GM23338 (cell line): ENCODE measurements at regions not wholly inside any gene's neighbourhood (a gene's known extent, or its start where the extent isn't known, plus 50 kb on each side); places are given as distances from the start of the nearest gene placed in this dataset.

Source experiments
- ATAC-seq: fragments of 200-7000 bp; cut with Tn5 transposase; 3 replicates; pipeline ENCODE4 v1.9.1; 2020
- DNase-seq: peaks from one replicate; pipeline ENCODE4 v3.0.0-alpha.2; 2015; ENCODE audit warnings: low spot score
- H2AFZ ChIP-seq: fragments of 200-600 bp; sonication (generic); 2 replicates; pipeline ENCODE4 v1.8.0; 2016; ENCODE audit warnings: antibody characterized with exemption, mild to moderate bottlenecking, moderate library complexity
- H3F3A ChIP-seq: fragments of 200-600 bp; sonication (generic); replicated peaks from 2 replicates; pipeline ENCODE4 v1.8.0; 2017; ENCODE audit warnings: antibody characterized with exemption, mixed run types, low read depth
- H3K27ac ChIP-seq: fragments of 200-600 bp; sonication (generic); 2 replicates; pipeline ENCODE4 v1.6.1; 2016; ENCODE audit warnings: low read depth
- H3K27me3 ChIP-seq: fragments of 200-600 bp; sonication (generic); 2 replicates; pipeline ENCODE4 v1.8.0; 2016; ENCODE audit warnings: mild to moderate bottlenecking, mixed run types, moderate library complexity; ENCODE audit not compliant: insufficient read depth
- H3K36me3 ChIP-seq: fragments of 200-600 bp; sonication (generic); 2 replicates; pipeline ENCODE4 v1.8.0; 2016; ENCODE audit warnings: mild to moderate bottlenecking; ENCODE audit not compliant: insufficient read depth
- H3K4me1 ChIP-seq: fragments of 200-600 bp; sonication (generic); 2 replicates; pipeline ENCODE4 v1.8.0; 2016; ENCODE audit warnings: mild to moderate bottlenecking, moderate library complexity; ENCODE audit not compliant: insufficient read depth
- H3K4me2 ChIP-seq: fragments of 200-600 bp; sonication (generic); 2 replicates; pipeline ENCODE4 v1.7.1; 2017; ENCODE audit warnings: mixed run types
- H3K4me3 ChIP-seq: fragments of 200-600 bp; sonication (generic); 2 replicates; pipeline ENCODE4 v1.6.1; 2016; ENCODE audit warnings: mixed run types
- H3K79me2 ChIP-seq: fragments of 200-600 bp; sonication (generic); replicated peaks from 2 replicates; pipeline ENCODE4 v1.8.0; 2017; ENCODE audit warnings: mild to moderate bottlenecking; ENCODE audit not compliant: insufficient read depth
- H3K9me2 ChIP-seq: fragments of 200-600 bp; sonication (generic); 2 replicates; pipeline ENCODE4 v1.8.0; 2017; ENCODE audit not compliant: insufficient read depth
- H4K20me1 ChIP-seq: fragments of 200-600 bp; sonication (generic); replicated peaks from 2 replicates; pipeline ENCODE4 v1.8.0; 2017; ENCODE audit warnings: mild to moderate bottlenecking; ENCODE audit not compliant: insufficient read depth
- H3K27ac Mint-ChIP-seq: 2 replicates; pipeline ENCODE4 v1.8.0; 2020; ENCODE audit warnings: inconsistent platforms, mild to moderate bottlenecking, moderate library complexity, mixed read lengths
- H3K27me3 Mint-ChIP-seq: 3 replicates; pipeline ENCODE4 v1.8.0; 2022; ENCODE audit warnings: low read depth, mild to moderate bottlenecking, moderate library complexity, mixed read lengths, inconsistent platforms; ENCODE audit not compliant: insufficient read depth, poor library complexity
- H3K36me3 Mint-ChIP-seq: 3 replicates; pipeline ENCODE4 v1.8.0; 2021; ENCODE audit warnings: low read depth, mild to moderate bottlenecking, inconsistent platforms, moderate library complexity, mixed read lengths
- H3K4me1 Mint-ChIP-seq: 3 replicates; pipeline ENCODE4 v1.8.0; 2020; ENCODE audit warnings: mild to moderate bottlenecking, inconsistent platforms, mixed read lengths
- H3K4me3 Mint-ChIP-seq: 3 replicates; pipeline ENCODE4 v1.8.0; 2021; ENCODE audit warnings: moderate library complexity, mild to moderate bottlenecking, inconsistent platforms, mixed read lengths
- H3K9me3 Mint-ChIP-seq: 3 replicates; pipeline ENCODE4 v1.8.0; 2020; ENCODE audit warnings: moderate library complexity, mild to moderate bottlenecking, inconsistent platforms, mixed read lengths
- CREB1 ChIP-seq: fragments of 250-450 bp; sonication (Bioruptor Pico); IDR thresholded peaks from 2 replicates; pipeline ENCODE4 v1.5.0; 2020; ENCODE audit warnings: low read depth, mild to moderate bottlenecking, moderate library complexity
- EZH2 ChIP-seq: fragments of 200-600 bp; sonication (generic); IDR thresholded peaks from one replicate; pipeline ENCODE4 v1.8.0; 2017; ENCODE audit warnings: antibody characterized with exemption, mild to moderate bottlenecking, low read depth; ENCODE audit not compliant: unreplicated experiment
- EZH2phosphoT487 ChIP-seq: fragments of 200-600 bp; sonication (generic); IDR thresholded peaks from one replicate; pipeline ENCODE4 v1.8.1; 2018; ENCODE audit warnings: antibody characterized with exemption; ENCODE audit not compliant: unreplicated experiment
- JUNB ChIP-seq: IDR thresholded peaks from one replicate; pipeline ENCODE4 v1.6.1; 2016; ENCODE audit warnings: antibody characterized with exemption; ENCODE audit not compliant: unreplicated experiment
- NANOG ChIP-seq: IDR thresholded peaks from 2 replicates; pipeline ENCODE4 v1.6.1; 2016; ENCODE audit warnings: antibody characterized with exemption, borderline replicate concordance
- POLR2AphosphoS5 ChIP-seq: IDR thresholded peaks from 2 replicates; pipeline ENCODE4 v1.6.1; 2016; ENCODE audit warnings: antibody characterized with exemption, low read depth
- STAT1 ChIP-seq: IDR thresholded peaks from one replicate; pipeline ENCODE4 v1.6.1; 2016; ENCODE audit warnings: antibody characterized with exemption; ENCODE audit not compliant: unreplicated experiment
- ZNF114 ChIP-seq: fragments of 250-450 bp; sonication (Bioruptor Pico); IDR thresholded peaks from 2 replicates; pipeline ENCODE4 v1.5.0; 2020; ENCODE audit warnings: mild to moderate bottlenecking, moderate library complexity
- ZNF331 ChIP-seq: fragments of 250-450 bp; sonication (Bioruptor Pico); IDR thresholded peaks from 2 replicates; pipeline ENCODE4 v1.5.0; 2020; ENCODE audit warnings: low read depth, mild to moderate bottlenecking, moderate library complexity
- TF ChIP-seq, protein P1 (sequence below): IDR thresholded peaks from 2 replicates; pipeline ENCODE4 v1.6.1; 2016; ENCODE audit warnings: antibody characterized with exemption
- TF ChIP-seq, protein P2 (sequence below): IDR thresholded peaks from one replicate; pipeline ENCODE4 v1.6.1; 2018; ENCODE audit warnings: antibody characterized with exemption; ENCODE audit not compliant: unreplicated experiment
- TF ChIP-seq, protein P3 (sequence below), 2 experiments: fragments of 200-600 bp in 1 of 2; sonication (generic) in 1 of 2; conservative IDR thresholded peaks; 2 replicates each; pipeline versions ENCODE4 v1.5.1 to v1.6.1; 2016 to 2017; ENCODE audit warnings: antibody characterized with exemption in 2 of 2, low read depth in 2 of 2, mild to moderate bottlenecking in 2 of 2, moderate library complexity in 1 of 2
- TF ChIP-seq, protein P4 (sequence below): fragments of 250-450 bp; sonication (Bioruptor Pico); IDR thresholded peaks from 2 replicates; pipeline ENCODE4 v1.5.0; 2020; ENCODE audit warnings: mild to moderate bottlenecking, moderate library complexity

DNA sequence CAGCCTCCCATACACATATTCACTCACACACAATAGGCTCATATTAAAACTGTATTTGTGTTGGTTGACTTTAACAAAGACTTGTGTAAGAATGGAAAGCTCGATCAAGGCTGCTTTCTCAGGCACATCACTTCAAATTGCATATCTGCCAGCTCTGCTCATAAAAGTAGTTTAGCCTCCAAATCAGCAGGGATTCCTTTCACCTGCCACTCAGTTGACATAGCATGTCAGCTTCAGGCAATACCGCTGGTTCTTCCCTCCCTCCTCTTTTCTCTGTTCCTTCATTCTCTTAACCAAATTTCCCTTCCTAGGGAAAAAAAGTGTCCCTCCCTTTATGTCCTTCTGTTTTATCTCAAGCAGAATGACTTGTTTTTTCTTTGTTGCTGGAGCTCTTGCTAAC is 450.4 kb upstream of the LARGE1 start:
- no peaks in the 10 kb centered on the region for H3K27me3 Mint-ChIP-seq
- no peaks in the 10 kb centered on the region for H3K4me1 ChIP-seq
- no peak overlapping the region for H3K4me3 ChIP-seq
- H3K4me3 Mint-ChIP-seq, result no peak overlapping the region
- peaks cover 10% of the 10 kb centered on the region; the same call in 2 of the 3 replicates for H3K36me3 Mint-ChIP-seq
- DNase-seq (no peak), ATAC-seq (no peak)
- H3F3A ChIP-seq, result no peaks in the 10 kb centered on the region
- TF ChIP-seq, protein P1, sequence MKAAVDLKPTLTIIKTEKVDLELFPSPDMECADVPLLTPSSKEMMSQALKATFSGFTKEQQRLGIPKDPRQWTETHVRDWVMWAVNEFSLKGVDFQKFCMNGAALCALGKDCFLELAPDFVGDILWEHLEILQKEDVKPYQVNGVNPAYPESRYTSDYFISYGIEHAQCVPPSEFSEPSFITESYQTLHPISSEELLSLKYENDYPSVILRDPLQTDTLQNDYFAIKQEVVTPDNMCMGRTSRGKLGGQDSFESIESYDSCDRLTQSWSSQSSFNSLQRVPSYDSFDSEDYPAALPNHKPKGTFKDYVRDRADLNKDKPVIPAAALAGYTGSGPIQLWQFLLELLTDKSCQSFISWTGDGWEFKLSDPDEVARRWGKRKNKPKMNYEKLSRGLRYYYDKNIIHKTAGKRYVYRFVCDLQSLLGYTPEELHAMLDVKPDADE, result no peak
- TF ChIP-seq, protein P2, sequence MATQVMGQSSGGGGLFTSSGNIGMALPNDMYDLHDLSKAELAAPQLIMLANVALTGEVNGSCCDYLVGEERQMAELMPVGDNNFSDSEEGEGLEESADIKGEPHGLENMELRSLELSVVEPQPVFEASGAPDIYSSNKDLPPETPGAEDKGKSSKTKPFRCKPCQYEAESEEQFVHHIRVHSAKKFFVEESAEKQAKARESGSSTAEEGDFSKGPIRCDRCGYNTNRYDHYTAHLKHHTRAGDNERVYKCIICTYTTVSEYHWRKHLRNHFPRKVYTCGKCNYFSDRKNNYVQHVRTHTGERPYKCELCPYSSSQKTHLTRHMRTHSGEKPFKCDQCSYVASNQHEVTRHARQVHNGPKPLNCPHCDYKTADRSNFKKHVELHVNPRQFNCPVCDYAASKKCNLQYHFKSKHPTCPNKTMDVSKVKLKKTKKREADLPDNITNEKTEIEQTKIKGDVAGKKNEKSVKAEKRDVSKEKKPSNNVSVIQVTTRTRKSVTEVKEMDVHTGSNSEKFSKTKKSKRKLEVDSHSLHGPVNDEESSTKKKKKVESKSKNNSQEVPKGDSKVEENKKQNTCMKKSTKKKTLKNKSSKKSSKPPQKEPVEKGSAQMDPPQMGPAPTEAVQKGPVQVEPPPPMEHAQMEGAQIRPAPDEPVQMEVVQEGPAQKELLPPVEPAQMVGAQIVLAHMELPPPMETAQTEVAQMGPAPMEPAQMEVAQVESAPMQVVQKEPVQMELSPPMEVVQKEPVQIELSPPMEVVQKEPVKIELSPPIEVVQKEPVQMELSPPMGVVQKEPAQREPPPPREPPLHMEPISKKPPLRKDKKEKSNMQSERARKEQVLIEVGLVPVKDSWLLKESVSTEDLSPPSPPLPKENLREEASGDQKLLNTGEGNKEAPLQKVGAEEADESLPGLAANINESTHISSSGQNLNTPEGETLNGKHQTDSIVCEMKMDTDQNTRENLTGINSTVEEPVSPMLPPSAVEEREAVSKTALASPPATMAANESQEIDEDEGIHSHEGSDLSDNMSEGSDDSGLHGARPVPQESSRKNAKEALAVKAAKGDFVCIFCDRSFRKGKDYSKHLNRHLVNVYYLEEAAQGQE, result no peak
- no peak for TF ChIP-seq STAT1
- no peak for TF ChIP-seq EZH2
- TF ChIP-seq, protein P3, sequence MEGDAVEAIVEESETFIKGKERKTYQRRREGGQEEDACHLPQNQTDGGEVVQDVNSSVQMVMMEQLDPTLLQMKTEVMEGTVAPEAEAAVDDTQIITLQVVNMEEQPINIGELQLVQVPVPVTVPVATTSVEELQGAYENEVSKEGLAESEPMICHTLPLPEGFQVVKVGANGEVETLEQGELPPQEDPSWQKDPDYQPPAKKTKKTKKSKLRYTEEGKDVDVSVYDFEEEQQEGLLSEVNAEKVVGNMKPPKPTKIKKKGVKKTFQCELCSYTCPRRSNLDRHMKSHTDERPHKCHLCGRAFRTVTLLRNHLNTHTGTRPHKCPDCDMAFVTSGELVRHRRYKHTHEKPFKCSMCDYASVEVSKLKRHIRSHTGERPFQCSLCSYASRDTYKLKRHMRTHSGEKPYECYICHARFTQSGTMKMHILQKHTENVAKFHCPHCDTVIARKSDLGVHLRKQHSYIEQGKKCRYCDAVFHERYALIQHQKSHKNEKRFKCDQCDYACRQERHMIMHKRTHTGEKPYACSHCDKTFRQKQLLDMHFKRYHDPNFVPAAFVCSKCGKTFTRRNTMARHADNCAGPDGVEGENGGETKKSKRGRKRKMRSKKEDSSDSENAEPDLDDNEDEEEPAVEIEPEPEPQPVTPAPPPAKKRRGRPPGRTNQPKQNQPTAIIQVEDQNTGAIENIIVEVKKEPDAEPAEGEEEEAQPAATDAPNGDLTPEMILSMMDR (conservative IDR thresholded peaks at IDR 0.05; ENCODE audit: low read depth in 2 of 2), result no peak
- TF ChIP-seq CREB1 (CRISPR knock-in tag), result no peak
- TF ChIP-seq JUNB, result no peak
- TF ChIP-seq POLR2AphosphoS5, result no peak
- no peak for TF ChIP-seq EZH2phosphoT487
- TF ChIP-seq ZNF114 (CRISPR knock-in tag), result no peak
- no peak for TF ChIP-seq ZNF331 (CRISPR knock-in tag)
- TF ChIP-seq NANOG, result no peak
- TF ChIP-seq, protein P4, sequence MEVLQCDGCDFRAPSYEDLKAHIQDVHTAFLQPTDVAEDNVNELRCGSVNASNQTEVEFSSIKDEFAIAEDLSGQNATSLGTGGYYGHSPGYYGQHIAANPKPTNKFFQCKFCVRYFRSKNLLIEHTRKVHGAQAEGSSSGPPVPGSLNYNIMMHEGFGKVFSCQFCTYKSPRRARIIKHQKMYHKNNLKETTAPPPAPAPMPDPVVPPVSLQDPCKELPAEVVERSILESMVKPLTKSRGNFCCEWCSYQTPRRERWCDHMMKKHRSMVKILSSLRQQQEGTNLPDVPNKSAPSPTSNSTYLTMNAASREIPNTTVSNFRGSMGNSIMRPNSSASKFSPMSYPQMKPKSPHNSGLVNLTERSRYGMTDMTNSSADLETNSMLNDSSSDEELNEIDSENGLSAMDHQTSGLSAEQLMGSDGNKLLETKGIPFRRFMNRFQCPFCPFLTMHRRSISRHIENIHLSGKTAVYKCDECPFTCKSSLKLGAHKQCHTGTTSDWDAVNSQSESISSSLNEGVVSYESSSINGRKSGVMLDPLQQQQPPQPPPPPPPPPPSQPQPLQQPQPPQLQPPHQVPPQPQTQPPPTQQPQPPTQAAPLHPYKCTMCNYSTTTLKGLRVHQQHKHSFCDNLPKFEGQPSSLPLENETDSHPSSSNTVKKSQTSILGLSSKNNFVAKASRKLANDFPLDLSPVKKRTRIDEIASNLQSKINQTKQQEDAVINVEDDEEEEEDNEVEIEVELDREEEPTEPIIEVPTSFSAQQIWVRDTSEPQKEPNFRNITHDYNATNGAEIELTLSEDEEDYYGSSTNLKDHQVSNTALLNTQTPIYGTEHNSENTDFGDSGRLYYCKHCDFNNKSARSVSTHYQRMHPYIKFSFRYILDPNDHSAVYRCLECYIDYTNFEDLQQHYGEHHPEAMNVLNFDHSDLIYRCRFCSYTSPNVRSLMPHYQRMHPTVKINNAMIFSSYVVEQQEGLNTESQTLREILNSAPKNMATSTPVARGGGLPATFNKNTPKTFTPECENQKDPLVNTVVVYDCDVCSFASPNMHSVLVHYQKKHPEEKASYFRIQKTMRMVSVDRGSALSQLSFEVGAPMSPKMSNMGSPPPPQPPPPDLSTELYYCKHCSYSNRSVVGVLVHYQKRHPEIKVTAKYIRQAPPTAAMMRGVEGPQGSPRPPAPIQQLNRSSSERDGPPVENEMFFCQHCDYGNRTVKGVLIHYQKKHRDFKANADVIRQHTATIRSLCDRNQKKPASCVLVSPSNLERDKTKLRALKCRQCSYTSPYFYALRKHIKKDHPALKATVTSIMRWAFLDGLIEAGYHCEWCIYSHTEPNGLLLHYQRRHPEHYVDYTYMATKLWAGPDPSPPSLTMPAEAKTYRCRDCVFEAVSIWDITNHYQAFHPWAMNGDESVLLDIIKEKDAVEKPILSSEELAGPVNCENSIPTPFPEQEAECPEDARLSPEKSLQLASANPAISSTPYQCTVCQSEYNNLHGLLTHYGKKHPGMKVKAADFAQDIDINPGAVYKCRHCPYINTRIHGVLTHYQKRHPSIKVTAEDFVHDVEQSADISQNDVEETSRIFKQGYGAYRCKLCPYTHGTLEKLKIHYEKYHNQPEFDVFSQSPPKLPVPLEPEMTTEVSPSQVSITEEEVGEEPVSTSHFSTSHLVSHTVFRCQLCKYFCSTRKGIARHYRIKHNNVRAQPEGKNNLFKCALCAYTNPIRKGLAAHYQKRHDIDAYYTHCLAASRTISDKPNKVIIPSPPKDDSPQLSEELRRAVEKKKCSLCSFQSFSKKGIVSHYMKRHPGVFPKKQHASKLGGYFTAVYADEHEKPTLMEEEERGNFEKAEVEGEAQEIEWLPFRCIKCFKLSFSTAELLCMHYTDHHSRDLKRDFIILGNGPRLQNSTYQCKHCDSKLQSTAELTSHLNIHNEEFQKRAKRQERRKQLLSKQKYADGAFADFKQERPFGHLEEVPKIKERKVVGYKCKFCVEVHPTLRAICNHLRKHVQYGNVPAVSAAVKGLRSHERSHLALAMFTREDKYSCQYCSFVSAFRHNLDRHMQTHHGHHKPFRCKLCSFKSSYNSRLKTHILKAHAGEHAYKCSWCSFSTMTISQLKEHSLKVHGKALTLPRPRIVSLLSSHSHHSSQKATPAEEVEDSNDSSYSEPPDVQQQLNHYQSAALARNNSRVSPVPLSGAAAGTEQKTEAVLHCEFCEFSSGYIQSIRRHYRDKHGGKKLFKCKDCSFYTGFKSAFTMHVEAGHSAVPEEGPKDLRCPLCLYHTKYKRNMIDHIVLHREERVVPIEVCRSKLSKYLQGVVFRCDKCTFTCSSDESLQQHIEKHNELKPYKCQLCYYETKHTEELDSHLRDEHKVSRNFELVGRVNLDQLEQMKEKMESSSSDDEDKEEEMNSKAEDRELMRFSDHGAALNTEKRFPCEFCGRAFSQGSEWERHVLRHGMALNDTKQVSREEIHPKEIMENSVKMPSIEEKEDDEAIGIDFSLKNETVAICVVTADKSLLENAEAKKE (CRISPR knock-in tag), result no peak
- H3K27me3 ChIP-seq, result no peaks in the 10 kb centered on the region
- no peak overlapping the region for H3K4me2 ChIP-seq
- H3K27ac Mint-ChIP-seq, result no peak overlapping the region
- H3K9me3 Mint-ChIP-seq, result peaks cover 77% of the 10 kb centered on the region
- H3K36me3 ChIP-seq, result no peaks in the 10 kb centered on the region
- no peaks in the 10 kb centered on the region for H3K79me2 ChIP-seq
- H3K9me2 ChIP-seq, result peaks cover 11% of the 10 kb centered on the region
- no peak overlapping the region for H2AFZ ChIP-seq
- H4K20me1 ChIP-seq, result no peaks in the 10 kb centered on the region
- H3K4me1 Mint-ChIP-seq, result no peaks in the 10 kb centered on the region
- H3K27ac ChIP-seq, result no peak overlapping the region
